ENCODE measurements at regions not wholly inside any gene's neighbourhood (a gene's known extent, or its start where the extent isn't known, plus 50 kb on each side); places are given as distances from the start of the nearest gene placed in this dataset.

GRCh38 chr1:5464366-5464765 is 527.9 kb downstream of the NPHP4 start:
- TF ChIP-seq CTCF (IDR thresholded peaks at IDR 0.05; ENCODE audit: unreplicated experiment), result no peak
- Mint-ChIP-seq H3K36me3 (ENCODE audit: insufficient read depth, unreplicated experiment) (no peaks in the 10 kb centered on the region), H3K27ac (ENCODE audit: unreplicated experiment) (no peak overlapping the region), H3K27me3 (ENCODE audit: unreplicated experiment) (no peaks in the 10 kb centered on the region), H3K4me3 (ENCODE audit: low read depth, unreplicated experiment) (no peak overlapping the region), H3K4me1 (ENCODE audit: low read depth, unreplicated experiment) (no peaks in the 10 kb centered on the region), H3K9me3 (ENCODE audit: low read depth, unreplicated experiment) (peaks cover 7% of the 10 kb centered on the region)
- intact Hi-C loops (cut with micrococcal nuclease; ENCODE audit: unreplicated experiment), result no loop called here
- DNase-seq, result no peak
- no TSS peak for BruUV-seq (replicated peaks)
- CTCF ChIA-PET, result interaction anchor here (0.7 kb wide), 1 partner anchor 1299 kb away, joined by 5 read pairs; no protein-coding TSS in a partner anchor

GRCh38 chr1:5460974-5461373 is 531.3 kb downstream of the NPHP4 start:
- Mint-ChIP-seq H3K27ac (ENCODE audit: unreplicated experiment) (no peak overlapping the region), H3K9me3 (ENCODE audit: low read depth, unreplicated experiment) (peaks cover 8% of the 10 kb centered on the region), H3K36me3 (ENCODE audit: insufficient read depth, unreplicated experiment) (no peaks in the 10 kb centered on the region), H3K27me3 (ENCODE audit: unreplicated experiment) (no peaks in the 10 kb centered on the region), H3K4me1 (ENCODE audit: low read depth, unreplicated experiment) (no peaks in the 10 kb centered on the region), H3K4me3 (ENCODE audit: low read depth, unreplicated experiment) (no peak overlapping the region)
- intact Hi-C loops (cut with micrococcal nuclease; ENCODE audit: unreplicated experiment), result no loop called here
- no peak for DNase-seq
- no TSS peak for BruUV-seq (replicated peaks)
- no peak for TF ChIP-seq CTCF (IDR thresholded peaks at IDR 0.05; ENCODE audit: unreplicated experiment)
- CTCF ChIA-PET, result no interaction called here

- Mint-ChIP-seq H3K4me1 (ENCODE audit: low read depth, unreplicated experiment) (no peaks in the 10 kb centered on the region), H3K27me3 (ENCODE audit: unreplicated experiment) (no peaks in the 10 kb centered on the region), H3K27ac (ENCODE audit: unreplicated experiment) (no peak overlapping the region), H3K9me3 (ENCODE audit: low read depth, unreplicated experiment) (peaks cover 8% of the 10 kb centered on the region), H3K4me3 (ENCODE audit: low read depth, unreplicated experiment) (no peak overlapping the region), H3K36me3 (ENCODE audit: insufficient read depth, unreplicated experiment) (no peaks in the 10 kb centered on the region)
- no TSS peak for BruUV-seq (replicated peaks)
- CTCF ChIA-PET, result no interaction called here
- DNase-seq, result no peak
- no peak for TF ChIP-seq CTCF (IDR thresholded peaks at IDR 0.05; ENCODE audit: unreplicated experiment)
- intact Hi-C loops (cut with micrococcal nuclease; ENCODE audit: unreplicated experiment), result no loop called here
Measured at GRCh38 chr1:5459839-5460610, 532.2 kb downstream of the NPHP4 start.

GRCh38 chr1:5458248-5458647 is 534.0 kb downstream of the NPHP4 start:
- no peak for TF ChIP-seq CTCF (IDR thresholded peaks at IDR 0.05; ENCODE audit: unreplicated experiment)
- H3K36me3 Mint-ChIP-seq (ENCODE audit: insufficient read depth, unreplicated experiment), result no peaks in the 10 kb centered on the region
- H3K9me3 Mint-ChIP-seq (ENCODE audit: low read depth, unreplicated experiment), result peaks cover 8% of the 10 kb centered on the region
- no peaks in the 10 kb centered on the region for H3K27me3 Mint-ChIP-seq (ENCODE audit: unreplicated experiment)
- H3K27ac Mint-ChIP-seq (ENCODE audit: unreplicated experiment), result no peak overlapping the region
- no peak overlapping the region for H3K4me3 Mint-ChIP-seq (ENCODE audit: low read depth, unreplicated experiment)
- CTCF ChIA-PET, result no interaction called here
- no peak for DNase-seq
- intact Hi-C loops (cut with micrococcal nuclease; ENCODE audit: unreplicated experiment), result no loop called here
- H3K4me1 Mint-ChIP-seq (ENCODE audit: low read depth, unreplicated experiment), result no peaks in the 10 kb centered on the region
- no TSS peak for BruUV-seq (replicated peaks)
